ENCODE measurements at regions not wholly inside any gene's neighbourhood (a gene's known extent, or its start where the extent isn't known, plus 50 kb on each side); places are given as distances from the start of the nearest gene placed in this dataset.

GRCh38 chr2:52828112-52828511, 939.5 kb upstream of the CHAC2 start:
- 77% methylated on average over 1 of the region's 1 CpG for WGBS (ENCODE audit: insufficient coverage, insufficient replicate concordance, low lambda C conversion rate, missing lambda C conversion rate)
- DNase-seq (ENCODE audit: low read depth, low spot score) (no peak), ATAC-seq (no peak), FAIRE-seq (no peak)
- ChIA-PET RAD21 (ENCODE audit: unreplicated experiment) (no interaction called here), SMC1A (ENCODE audit: uncharacterized antibody, unreplicated experiment) (no interaction called here), CTCF (interaction anchor here (0.6 kb wide), 1 partner anchor 1460 kb away, joined by 3 read pairs; no protein-coding TSS in a partner anchor), POLR2A (no interaction called here)
- Histone ChIP-seq H3K79me2 (ENCODE audit: control insufficient read depth, insufficient read depth, low read length) (no peaks in the 10 kb centered on the region), H3K4me1 (ENCODE audit: control insufficient read depth, insufficient read depth, low read length) (no peaks in the 10 kb centered on the region), H3K9me3 (replicated peaks; ENCODE audit: control insufficient read depth, insufficient read depth, low read length) (no peaks in the 10 kb centered on the region), H3K9ac (ENCODE audit: control insufficient read depth, insufficient read depth, low read length) (no peak overlapping the region), H2AFZ (ENCODE audit: control insufficient read depth, low read depth, low read length) (no peak overlapping the region), H3K4me2 (ENCODE audit: control insufficient read depth, insufficient read depth) (no peak overlapping the region), H3K4me3 (no peak overlapping the region), H3K27me3 (replicated peaks in 1 of 2; ENCODE audit: control insufficient read depth in 2 of 2, insufficient read depth in 2 of 2, low read length in 1 of 2) (no peaks in the 10 kb centered on the region), H4K20me1 (ENCODE audit: control insufficient read depth, insufficient read depth) (no peaks in the 10 kb centered on the region), H3K36me3 (ENCODE audit: control insufficient read depth in 2 of 2, insufficient read depth in 2 of 2, low read length in 1 of 2) (no peaks in the 10 kb centered on the region), H3K27ac (ENCODE audit: control insufficient read depth, insufficient read depth) (no peak overlapping the region)
- no TSS peak for BruUV-seq (replicated peaks)
- TF ChIP-seq RBBP5 (conservative IDR thresholded peaks at IDR 0.05) (no peak), EZH2 (IDR thresholded peaks at IDR 0.05; ENCODE audit: borderline replicate concordance, control insufficient read depth, low read depth, low read length) (no peak), ZNF274 (IDR thresholded peaks at IDR 0.05; ENCODE audit: insufficient read depth, insufficient read length) (no peak)
- intact Hi-C loops (cut with micrococcal nuclease; ENCODE audit: unreplicated experiment) = no loop called here
- in situ Hi-C loops (cut with MboI) = no loop called here

DNA sequence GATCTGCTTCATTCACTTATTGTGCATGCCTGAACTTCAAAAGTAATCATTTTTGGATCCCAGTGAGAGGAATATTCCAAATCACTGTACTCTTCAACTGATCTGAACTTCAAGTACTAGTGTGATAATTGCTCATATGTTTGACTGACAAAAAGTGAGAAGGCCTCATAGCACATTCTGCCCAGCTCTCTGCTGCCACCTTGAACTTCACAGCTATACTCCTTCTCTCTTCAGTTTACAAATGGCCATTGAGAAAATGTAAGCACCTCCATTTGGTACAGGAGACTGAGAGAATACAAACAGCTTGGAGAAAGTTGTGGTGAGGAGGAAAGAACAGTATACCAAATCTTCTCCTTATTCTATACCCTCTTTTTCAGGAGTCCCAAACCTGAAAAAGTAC, 946.0 kb upstream of the CHAC2 start:
- H3K9ac ChIP-seq (ENCODE audit: control insufficient read depth, insufficient read depth, low read length) = no peak overlapping the region
- H3K4me3 ChIP-seq = no peak overlapping the region
- RAD21 ChIA-PET (ENCODE audit: unreplicated experiment) = no interaction called here
- SMC1A ChIA-PET (ENCODE audit: uncharacterized antibody, unreplicated experiment) = no interaction called here
- ATAC-seq (peak; percentile 42; the same call in 1 of the 3 replicates), DNase-seq (ENCODE audit: low read depth, low spot score) (no peak), FAIRE-seq (no peak)
- H3K79me2 ChIP-seq (ENCODE audit: control insufficient read depth, insufficient read depth, low read length) = no peaks in the 10 kb centered on the region
- intact Hi-C loops (cut with micrococcal nuclease; ENCODE audit: unreplicated experiment) = no loop called here
- TF ChIP-seq, protein P1, sequence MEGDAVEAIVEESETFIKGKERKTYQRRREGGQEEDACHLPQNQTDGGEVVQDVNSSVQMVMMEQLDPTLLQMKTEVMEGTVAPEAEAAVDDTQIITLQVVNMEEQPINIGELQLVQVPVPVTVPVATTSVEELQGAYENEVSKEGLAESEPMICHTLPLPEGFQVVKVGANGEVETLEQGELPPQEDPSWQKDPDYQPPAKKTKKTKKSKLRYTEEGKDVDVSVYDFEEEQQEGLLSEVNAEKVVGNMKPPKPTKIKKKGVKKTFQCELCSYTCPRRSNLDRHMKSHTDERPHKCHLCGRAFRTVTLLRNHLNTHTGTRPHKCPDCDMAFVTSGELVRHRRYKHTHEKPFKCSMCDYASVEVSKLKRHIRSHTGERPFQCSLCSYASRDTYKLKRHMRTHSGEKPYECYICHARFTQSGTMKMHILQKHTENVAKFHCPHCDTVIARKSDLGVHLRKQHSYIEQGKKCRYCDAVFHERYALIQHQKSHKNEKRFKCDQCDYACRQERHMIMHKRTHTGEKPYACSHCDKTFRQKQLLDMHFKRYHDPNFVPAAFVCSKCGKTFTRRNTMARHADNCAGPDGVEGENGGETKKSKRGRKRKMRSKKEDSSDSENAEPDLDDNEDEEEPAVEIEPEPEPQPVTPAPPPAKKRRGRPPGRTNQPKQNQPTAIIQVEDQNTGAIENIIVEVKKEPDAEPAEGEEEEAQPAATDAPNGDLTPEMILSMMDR (IDR thresholded peaks at IDR 0.05 in 2 of 3, conservative IDR thresholded peaks at IDR 0.05 in 1 of 3; ENCODE audit: control insufficient read depth in 2 of 3, extremely low read depth in 1 of 3, insufficient read depth in 1 of 3, low read depth in 3 of 3, low read length in 3 of 3) = peak in 1 of 3 experiments; percentile 17; a peak in 1 of 6 replicates
- no peak for TF ChIP-seq HDGF (IDR thresholded peaks at IDR 0.05)
- no peak overlapping the region for H3K27ac ChIP-seq (ENCODE audit: control insufficient read depth, insufficient read depth)
- in situ Hi-C loops (cut with MboI) = no loop called here
- no TSS peak for BruUV-seq (replicated peaks)
- POLR2A ChIA-PET = no interaction called here
- H3K4me2 ChIP-seq (ENCODE audit: control insufficient read depth, insufficient read depth) = no peak overlapping the region
- no peaks in the 10 kb centered on the region for H3K4me1 ChIP-seq (ENCODE audit: control insufficient read depth, insufficient read depth, low read length)
- no peaks in the 10 kb centered on the region for H3K27me3 ChIP-seq (replicated peaks in 1 of 2; ENCODE audit: control insufficient read depth in 2 of 2, insufficient read depth in 2 of 2, low read length in 1 of 2)
- no peaks in the 10 kb centered on the region for H4K20me1 ChIP-seq (ENCODE audit: control insufficient read depth, insufficient read depth)
- H3K9me3 ChIP-seq (replicated peaks; ENCODE audit: control insufficient read depth, insufficient read depth, low read length) = no peaks in the 10 kb centered on the region
- CTCF ChIA-PET = no interaction called here
- H2AFZ ChIP-seq (ENCODE audit: control insufficient read depth, low read depth, low read length) = no peak overlapping the region
- no peaks in the 10 kb centered on the region for H3K36me3 ChIP-seq (ENCODE audit: control insufficient read depth in 2 of 2, insufficient read depth in 2 of 2, low read length in 1 of 2)
